HepG2 (cell line): ENCODE measurements at regions not wholly inside any gene's neighbourhood (a gene's known extent, or its start where the extent isn't known, plus 50 kb on each side); places are given as distances from the start of the nearest gene placed in this dataset.

Experiments used
- ATAC-seq: fragments of 200-7000 bp; cut with Tn5 transposase; 3 replicates; pipeline ENCODE4 v1.9.1; 2020; ENCODE audit warnings: mild to moderate bottlenecking, moderate library complexity
- BruUV-seq: library from RNA; stranded (reverse); fragments of 400-500 nt; replicated peaks from 2 replicates; lab custom pipeline; 2021; lab: Mats Ljungman, UMichigan
- CTCF ChIA-PET: fragments of 300-600 bp; formaldehyde crosslinking; extraction: SDS; loops from one replicate; lab custom pipeline; 2021; ENCODE audit warnings: low total read pairs, inconsistent platforms, low intra/inter-chr PET ratio; lab: Yijun Ruan, JAX
- POLR2A ChIA-PET: fragments of 350-600 bp; sonication (Branson Sonifier 250); formaldehyde crosslinking; loops from one replicate; lab custom pipeline; 2020; ENCODE audit warnings: antibody characterized with exemption, inconsistent platforms; lab: Yijun Ruan, JAX
- DNase-seq: peaks from one replicate; pipeline ENCODE4 v3.0.0-alpha.2; 2015; ENCODE audit warnings: low spot score
- FAIRE-seq: peaks from 3 replicates; lab custom pipeline; 2011; peaks lifted over from hg19 to GRCh38; lab: Jason Lieb, UNC
- H2AFZ ChIP-seq: one replicate; pipeline ENCODE4 v1.6.1; 2011; ENCODE audit warnings: low read length, inconsistent platforms
- H3K27ac ChIP-seq: fragments of 300-600 bp; 3 replicates; pipeline ENCODE4 v1.8.0; 2011; ENCODE audit warnings: mixed run types, mild to moderate bottlenecking, mixed read lengths, low read length, inconsistent platforms; ENCODE audit not compliant: insufficient read depth; ENCODE audit errors: extremely low read length
- H3K27me3 ChIP-seq, 2 experiments: fragments of 200-600 bp in 1 of 2; 2 replicates in 1 of 2; 3 replicates in 1 of 2; pipeline versions ENCODE4 v1.6.0 to v1.8.0; 2011; ENCODE audit warnings: low read length in 2 of 2, mild to moderate bottlenecking in 2 of 2, moderate library complexity in 2 of 2, inconsistent platforms in 1 of 2; ENCODE audit not compliant: insufficient read depth in 2 of 2, control insufficient read depth in 1 of 2
- H3K36me3 ChIP-seq, 2 experiments: fragments of 200-600 bp in 1 of 2; replicated peaks in 1 of 2; 2 replicates in 1 of 2; 3 replicates in 1 of 2; pipeline versions ENCODE4 v1.5.1 to v1.8.0; 2011; ENCODE audit warnings: low read length in 2 of 2, inconsistent platforms in 1 of 2; ENCODE audit not compliant: insufficient read depth in 2 of 2, control insufficient read depth in 1 of 2
- H3K4me1 ChIP-seq: 2 replicates; pipeline ENCODE4 v1.5.1; 2012; ENCODE audit warnings: low read length, inconsistent platforms; ENCODE audit not compliant: insufficient read depth
- H3K4me2 ChIP-seq: 2 replicates; pipeline ENCODE4 v1.6.0; 2011; ENCODE audit warnings: low read depth, low read length, inconsistent platforms
- H3K4me3 ChIP-seq, 3 experiments: fragments of 200-600 bp in 1 of 3; sonication (generic), shearing (Covaris generic) in 1 of 3; replicated peaks in 1 of 3; 2 replicates each; pipeline ENCODE4 v1.5.1; 2011 to 2016; ENCODE audit warnings: low read length in 3 of 3, inconsistent platforms in 2 of 3, low read depth in 2 of 3, mild to moderate bottlenecking in 2 of 3, control low read depth in 1 of 3, mixed read lengths in 1 of 3; ENCODE audit not compliant: insufficient read depth in 1 of 3
- H3K79me2 ChIP-seq: one replicate; pipeline ENCODE4 v1.6.1; 2011; ENCODE audit warnings: low read length, inconsistent platforms; ENCODE audit not compliant: insufficient read depth
- H3K9ac ChIP-seq: 2 replicates; pipeline ENCODE4 v1.6.0; 2011; ENCODE audit warnings: mild to moderate bottlenecking, low read depth, low read length, inconsistent platforms; ENCODE audit not compliant: insufficient read depth
- H3K9me3 ChIP-seq: 2 replicates; pipeline ENCODE4 v1.5.1; 2012; ENCODE audit warnings: mild to moderate bottlenecking, low read length
- H4K20me1 ChIP-seq: 2 replicates; pipeline ENCODE4 v1.6.0; 2011; ENCODE audit warnings: inconsistent platforms, mild to moderate bottlenecking, low read length, moderate library complexity; ENCODE audit not compliant: insufficient read depth
- MLXIP ChIP-seq: sonication (generic); formaldehyde crosslinking; IDR thresholded peaks from 2 replicates; pipeline ENCODE4 v1.9.0; 2021; ENCODE audit warnings: missing genetic modification reagents, borderline replicate concordance
- NR2C2 ChIP-seq: sonication (generic); formaldehyde crosslinking; IDR thresholded peaks from 2 replicates; pipeline ENCODE4 v1.4.0; 2020; ENCODE audit warnings: missing genetic modification reagents, mild to moderate bottlenecking, moderate library complexity, borderline replicate concordance
- XBP1 ChIP-seq: sonication (generic); formaldehyde crosslinking; IDR thresholded peaks from 2 replicates; pipeline ENCODE4 v1.5.0; 2020; ENCODE audit warnings: missing genetic modification reagents
- ZNF619 ChIP-seq: sonication (generic); formaldehyde crosslinking; IDR thresholded peaks from 2 replicates; pipeline ENCODE4 v1.4.0; 2020; ENCODE audit warnings: mild to moderate bottlenecking, missing genetic modification reagents
- ZNF629 ChIP-seq: sonication (generic); formaldehyde crosslinking; conservative IDR thresholded peaks from 2 replicates; pipeline ENCODE4 v1.5.0; 2020; ENCODE audit warnings: missing genetic modification reagents
- WGBS: methylation state at CpG from one replicate; pipeline ENCODE4 v1.1.6; 2017; ENCODE audit warnings: low lambda C conversion rate; 5-methylcytosine and 5-hydroxymethylcytosine counted together
- in situ Hi-C: cut with HindIII; loops from 2 replicates; pipeline ENCODE4 v1.10.0; 2017; ENCODE audit warnings: low pct_unique_long_range_greater_than_20kb; ENCODE audit not compliant: extremely low pct_ligation_motif_present
- intact Hi-C: fragments of 100-400 bp; cut with micrococcal nuclease; formaldehyde crosslinking; loops from one replicate; pipeline ENCODE4 v1.10.0; 2022; ENCODE audit not compliant: unreplicated experiment

GRCh38 chr3:72698154-72698917 is 149.9 kb downstream of the SHQ1 start:
- FAIRE-seq: no peak
- Histone ChIP-seq H2AFZ (no peak overlapping the region), H3K4me1 (peaks cover 17% of the 10 kb centered on the region), H3K4me2 (no peak overlapping the region), H3K79me2 (no peaks in the 10 kb centered on the region), H3K36me3 (no peaks in the 10 kb centered on the region), H3K27ac (no peak overlapping the region), H3K9me3 (no peaks in the 10 kb centered on the region), H3K4me3 (no peak overlapping the region), H3K9ac (no peak overlapping the region), H4K20me1 (no peaks in the 10 kb centered on the region), H3K27me3 (peaks cover 0 to 3% of the 10 kb centered on the region in 2 experiments; a peak in 3 of 5 replicates)
- POLR2A ChIA-PET: no interaction called here
- no TSS peak for BruUV-seq
- WGBS: 33% methylated on average over 3 of the region's 3 CpGs
- no peak for DNase-seq
- in situ Hi-C loops: no loop called here
- CTCF ChIA-PET: no interaction called here
- TF ChIP-seq ZNF619 (CRISPR knock-in tag) (no peak), ZNF629 (CRISPR knock-in tag) (0 out of 2 replicates have a peak, but pooled peaks have one; percentile 22), NR2C2 (CRISPR knock-in tag) (no peak), XBP1 (CRISPR knock-in tag) (no peak), MLXIP (CRISPR knock-in tag) (no peak)
- intact Hi-C loops: no loop called here
- no peak for ATAC-seq
